Skin of body (tissue), 1 donor: ENCODE measurements at regions not wholly inside any gene's neighbourhood (a gene's known extent, or its start where the extent isn't known, plus 50 kb on each side); places are given as distances from the start of the nearest gene placed in this dataset.

ENCODE experiments used
- DNase-seq: peaks from one replicate; lab custom pipeline; 2025; lab: John Stamatoyannopoulos, UW

DNA sequence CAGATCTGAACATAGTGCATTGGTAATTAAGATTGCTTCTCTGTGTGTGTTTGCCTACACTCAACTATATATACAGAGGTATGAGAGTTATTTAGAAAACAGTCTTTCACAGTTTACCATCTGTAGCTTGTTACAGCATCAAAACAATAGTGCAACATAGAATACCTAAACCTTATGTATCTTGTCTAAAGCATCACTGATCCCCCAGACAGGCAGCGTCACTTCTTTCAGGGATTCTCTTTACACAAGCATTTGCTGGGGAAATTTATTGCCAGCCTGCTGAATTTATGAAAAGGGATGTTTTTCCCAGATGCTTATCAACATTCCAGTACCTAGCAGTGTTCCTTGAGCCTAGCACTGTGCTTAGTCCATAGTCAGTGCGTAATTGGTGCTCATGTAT lies 195.8 kb upstream of the COL8A1 start:
- DNase-seq = no peak

DNA sequence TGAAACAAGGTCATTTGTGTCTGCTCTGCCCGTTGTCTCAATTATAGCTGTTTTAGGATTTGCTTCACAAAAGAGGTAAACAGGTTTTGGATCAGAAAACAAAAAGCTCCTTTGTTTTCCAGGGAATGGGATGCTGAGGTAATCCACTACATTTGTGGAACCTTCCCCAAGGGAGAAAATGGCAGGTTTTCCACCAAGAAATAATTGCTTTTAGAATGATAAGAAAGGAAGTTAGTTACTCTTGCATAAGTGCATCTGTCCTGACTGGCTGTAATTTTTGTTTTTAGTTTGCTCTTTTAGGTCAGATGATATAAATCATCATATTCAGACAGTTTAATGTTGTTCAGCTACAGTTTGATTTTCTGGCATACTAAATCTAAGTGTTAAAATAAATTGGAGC lies 198.5 kb upstream of the COL8A1 start:
- DNase-seq = no peak

DNA sequence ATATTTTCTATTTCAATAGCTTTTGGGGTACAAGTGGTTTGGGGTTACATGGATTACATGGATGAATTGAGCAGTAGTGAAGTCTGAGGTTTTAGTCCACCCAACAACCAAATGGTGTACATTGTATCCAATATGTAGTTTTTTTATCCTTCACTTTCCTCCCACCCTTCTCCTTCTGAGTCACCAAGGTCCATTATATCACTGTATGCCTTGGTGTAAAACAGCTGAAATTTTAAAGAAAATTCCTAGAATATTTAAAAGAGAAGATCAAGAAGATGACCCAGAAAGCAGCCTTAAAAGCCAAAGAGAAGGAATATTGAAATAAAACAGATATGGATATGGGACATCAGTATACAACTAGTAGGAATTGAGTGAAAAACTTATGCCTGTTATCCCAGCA lies 204.2 kb upstream of the COL8A1 start:
- DNase-seq = no peak

DNA sequence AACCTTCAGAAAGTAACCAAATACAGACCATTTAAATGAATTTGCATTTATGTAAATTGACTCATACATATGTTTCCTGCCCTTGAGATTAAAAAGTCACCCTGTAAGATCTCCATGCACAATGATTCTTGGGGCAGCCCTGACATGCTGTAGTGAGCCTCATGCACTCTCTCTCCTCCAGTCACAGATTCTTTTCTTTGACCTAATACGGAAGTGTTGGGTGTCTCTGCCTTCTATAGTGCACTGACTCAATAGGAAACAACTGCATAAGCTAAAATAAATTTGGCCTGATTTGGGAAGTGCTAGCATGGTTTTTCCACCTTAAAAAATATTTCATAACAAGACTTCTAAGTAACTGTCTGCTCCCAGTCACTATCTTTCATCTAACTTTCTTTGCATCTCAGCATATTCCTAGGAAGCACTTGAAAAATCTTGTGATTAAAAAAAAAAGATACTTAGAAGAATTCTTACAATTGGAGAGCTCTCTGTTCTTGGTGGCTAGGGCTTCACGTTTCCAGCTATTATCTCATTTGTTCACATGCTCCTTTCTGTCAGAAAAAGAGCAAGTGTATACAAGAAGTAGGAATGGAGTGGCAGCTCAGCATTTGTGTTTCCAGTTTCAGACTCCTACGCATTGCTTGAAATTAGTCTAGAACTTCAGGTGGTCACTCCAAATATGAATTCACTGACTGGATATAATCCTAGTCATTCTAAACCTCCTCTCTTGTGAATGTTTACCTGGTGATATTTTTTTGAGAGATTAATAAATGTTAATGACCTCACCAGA lies 207.9 kb upstream of the COL8A1 start:
- no peak for DNase-seq

DNA sequence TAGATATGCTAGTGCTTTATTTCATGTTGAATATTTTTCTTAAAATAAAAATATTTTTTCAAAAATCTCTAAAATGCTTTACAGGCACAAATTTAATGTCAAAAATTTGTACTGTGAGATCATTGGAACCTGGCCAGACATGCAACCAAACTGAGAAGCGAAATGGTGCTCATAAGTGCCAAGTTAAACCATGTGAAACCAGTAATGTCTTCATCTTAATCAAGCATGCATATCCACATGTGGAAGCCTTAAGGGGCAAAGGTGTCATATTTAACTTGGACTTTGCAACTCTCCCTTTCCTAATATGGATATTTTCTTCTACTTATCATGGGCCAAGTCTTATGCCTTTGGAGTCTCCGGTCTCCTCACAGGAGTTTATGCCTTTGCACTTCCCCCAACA lies 208.9 kb upstream of the COL8A1 start:
- no peak for DNase-seq

DNA sequence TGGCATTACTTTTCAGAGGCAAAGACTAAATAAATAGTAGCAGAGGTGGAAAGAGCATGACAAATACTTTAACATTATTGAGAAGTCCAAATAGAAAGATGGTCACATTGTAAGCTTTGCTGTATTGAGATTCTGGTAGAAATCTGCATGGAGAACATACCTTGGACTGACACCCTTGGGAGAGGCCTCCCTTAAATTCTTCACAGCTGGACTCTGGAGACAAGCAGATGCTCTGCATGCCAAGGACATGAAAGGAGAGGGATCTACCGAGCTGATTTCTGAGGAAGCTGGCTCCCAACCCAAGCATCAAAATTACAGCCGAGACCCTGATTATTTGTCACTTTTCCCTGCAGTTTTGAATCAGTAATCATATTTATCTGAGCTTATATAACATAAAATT lies 212.5 kb upstream of the COL8A1 start:
- no peak for DNase-seq

DNA sequence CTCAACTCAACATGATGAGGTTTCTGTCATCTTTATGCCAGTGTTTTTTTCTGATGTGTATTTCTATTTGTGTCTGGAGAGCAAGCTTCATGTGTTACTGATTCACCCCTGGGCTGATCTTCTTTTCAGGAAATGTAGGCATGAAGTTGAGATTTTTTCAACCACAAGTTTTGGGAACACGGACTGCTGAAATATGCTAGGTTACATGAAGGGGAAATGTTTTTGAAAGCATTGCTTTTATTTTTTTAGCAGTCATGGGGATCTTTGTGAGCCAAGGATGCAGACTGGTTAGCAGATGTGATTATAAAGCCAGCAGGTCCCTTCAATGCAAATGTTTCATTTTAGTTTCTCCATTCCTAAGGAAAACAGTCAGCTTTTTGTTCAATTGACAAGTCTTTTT lies 219.3 kb upstream of the COL8A1 start:
- peak; percentile 49 for DNase-seq

DNA sequence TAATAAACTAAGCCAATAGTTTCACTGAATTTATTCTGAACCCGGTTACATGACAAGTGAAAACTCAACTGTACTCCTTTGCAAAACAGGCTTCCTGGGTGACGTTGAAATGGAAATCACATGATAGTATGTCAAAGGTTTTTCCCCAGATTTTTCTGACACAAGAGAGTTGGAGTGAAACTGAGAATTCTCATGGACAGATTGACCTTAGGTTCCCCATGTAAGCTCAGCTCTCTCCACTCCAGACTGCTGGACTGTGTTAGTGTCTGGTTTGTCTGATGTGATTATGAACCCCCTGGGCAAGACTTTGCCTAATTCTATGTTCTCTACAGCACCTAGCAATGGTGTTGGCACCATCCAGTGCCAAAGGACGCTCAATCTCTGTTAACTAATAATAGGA lies 219.7 kb upstream of the COL8A1 start:
- DNase-seq = no peak

DNA sequence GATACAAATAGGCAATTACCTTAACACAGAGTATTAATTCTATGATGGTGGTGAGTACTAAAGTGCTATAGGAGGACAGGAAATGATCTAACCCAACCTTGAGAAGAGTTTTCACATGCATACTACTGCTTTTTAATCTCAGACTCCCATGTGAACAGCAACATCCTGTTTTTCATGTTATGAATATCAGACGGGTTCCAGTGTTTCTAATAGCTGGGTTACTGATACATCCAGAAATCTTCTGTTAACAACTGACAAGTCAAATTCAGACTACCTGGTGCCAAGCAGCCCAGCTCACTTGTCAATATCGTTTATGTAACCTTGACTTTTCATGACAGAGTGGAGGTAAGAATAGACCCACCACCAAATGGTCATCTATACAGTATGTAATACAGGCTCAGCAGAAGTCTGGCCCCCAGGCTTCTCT lies 220.2 kb upstream of the COL8A1 start:
- DNase-seq = no peak

DNA sequence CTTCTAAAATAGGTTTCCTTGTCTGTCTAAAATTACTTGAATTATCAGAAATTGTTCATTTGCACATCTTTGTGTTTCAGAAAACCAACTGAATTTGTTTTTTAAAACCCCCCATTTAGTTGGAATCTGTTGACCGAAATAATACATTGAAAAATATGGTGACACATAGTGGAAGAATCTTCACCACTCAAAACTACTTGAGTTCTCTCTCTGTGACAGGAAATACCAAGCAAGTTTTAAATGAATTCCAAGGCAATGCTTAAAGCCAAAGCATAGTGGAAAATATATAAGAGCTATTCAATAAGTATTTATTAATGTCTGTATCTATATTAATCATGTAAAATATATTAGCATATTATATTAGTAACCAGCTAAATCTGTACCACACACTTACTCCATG lies 224.9 kb upstream of the COL8A1 start:
- no peak for DNase-seq

DNA sequence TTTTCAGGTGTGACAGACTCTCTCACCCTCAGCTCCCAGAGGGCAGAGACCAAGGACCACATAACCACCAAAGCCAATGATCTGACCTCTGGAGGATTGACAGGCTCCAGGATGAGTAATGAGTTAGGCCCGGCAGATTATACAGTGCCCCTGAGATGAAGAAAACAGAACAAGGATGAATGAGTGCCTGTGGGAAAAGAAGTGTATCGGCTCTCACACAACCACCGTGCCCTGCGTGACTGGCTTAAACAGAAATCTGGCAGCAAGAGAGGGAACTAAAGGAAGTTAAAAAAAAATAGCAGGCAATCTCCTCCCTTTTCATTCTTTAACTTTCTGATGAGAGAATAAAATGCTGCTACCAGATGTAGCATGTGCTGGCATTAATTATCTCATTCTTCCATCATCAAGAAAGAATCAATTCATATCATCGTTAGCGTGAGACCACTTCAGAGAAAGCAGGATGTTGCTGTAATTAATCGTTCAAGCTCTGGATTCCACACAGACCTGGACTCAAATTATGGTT lies 227.5 kb upstream of the COL8A1 start:
- peak; percentile 80 for DNase-seq

DNA sequence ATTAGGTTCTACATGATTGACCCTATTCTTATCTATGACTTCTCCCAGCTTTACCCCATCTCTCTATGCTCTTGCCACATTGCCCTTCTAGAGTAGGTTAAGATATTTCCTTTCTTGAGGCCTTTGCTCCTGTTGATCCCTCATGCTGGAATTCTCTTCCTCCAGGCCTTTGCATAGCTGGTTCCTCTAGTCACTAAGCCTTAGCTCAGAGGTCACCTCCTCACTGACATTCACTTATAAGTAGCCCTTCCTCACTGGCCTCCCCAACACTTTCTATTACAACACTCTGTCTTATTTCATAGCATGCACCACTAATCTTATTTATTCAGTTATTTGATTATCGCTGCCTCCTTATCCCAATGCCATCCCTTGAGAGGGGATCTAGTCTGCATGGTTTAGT lies 228.4 kb upstream of the COL8A1 start:
- no peak for DNase-seq

DNA sequence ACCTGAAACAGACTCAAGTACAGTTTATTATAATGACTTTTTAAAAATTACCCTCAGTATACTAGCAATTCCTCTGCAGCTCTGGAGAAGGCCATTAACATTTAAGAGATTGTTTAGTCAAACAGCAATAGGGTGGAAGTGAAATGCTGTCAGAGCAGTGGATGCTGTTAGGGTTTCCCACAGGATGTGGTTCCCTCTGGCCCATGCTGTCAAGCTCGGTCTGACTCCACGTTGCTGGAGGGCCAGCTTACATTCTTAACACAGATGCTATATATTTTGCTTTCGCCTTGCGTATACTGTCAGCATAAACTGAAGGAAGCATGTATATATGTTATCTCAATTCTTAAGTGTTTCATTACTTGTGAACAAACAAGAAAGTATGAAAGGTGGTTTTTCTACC lies 231.1 kb upstream of the COL8A1 start:
- DNase-seq = no peak

DNA sequence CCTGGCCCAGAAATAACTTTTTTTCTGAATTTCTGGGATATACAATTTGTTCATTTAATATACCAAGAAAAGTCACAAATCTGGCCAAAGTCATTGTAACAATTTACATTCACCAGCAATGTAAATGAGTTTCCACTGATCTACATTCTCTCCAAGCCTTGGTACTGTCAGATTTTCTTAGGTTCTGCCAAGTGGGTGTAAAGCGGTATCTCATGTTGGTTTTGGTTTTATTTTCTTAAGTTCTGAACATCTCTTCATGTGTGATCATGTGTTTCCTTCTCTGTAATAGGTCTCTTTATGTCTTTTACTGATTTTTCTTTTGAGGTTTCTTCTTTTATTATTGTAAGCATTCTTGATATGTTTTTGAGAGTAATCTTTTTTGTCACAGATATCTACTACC lies 235.6 kb upstream of the COL8A1 start:
- no peak for DNase-seq

DNA sequence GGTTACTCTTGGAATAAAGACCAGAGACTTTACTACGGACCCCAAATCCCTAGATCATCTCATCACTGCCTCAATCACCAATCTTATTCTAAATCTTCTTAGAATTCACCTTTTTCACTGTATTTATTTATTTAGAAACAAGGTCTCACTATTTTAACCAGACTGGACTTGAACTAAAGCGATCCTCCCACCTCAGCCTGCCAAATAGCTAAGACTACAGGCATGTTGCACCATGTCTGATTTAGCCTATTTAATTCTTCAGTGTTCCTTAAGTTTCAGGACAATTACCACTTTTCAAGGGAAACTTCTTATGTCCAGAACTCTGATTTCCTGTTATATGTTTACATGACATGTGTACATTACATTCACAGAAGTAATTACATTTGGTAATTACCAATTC lies 238.0 kb upstream of the COL8A1 start:
- no peak for DNase-seq

DNA sequence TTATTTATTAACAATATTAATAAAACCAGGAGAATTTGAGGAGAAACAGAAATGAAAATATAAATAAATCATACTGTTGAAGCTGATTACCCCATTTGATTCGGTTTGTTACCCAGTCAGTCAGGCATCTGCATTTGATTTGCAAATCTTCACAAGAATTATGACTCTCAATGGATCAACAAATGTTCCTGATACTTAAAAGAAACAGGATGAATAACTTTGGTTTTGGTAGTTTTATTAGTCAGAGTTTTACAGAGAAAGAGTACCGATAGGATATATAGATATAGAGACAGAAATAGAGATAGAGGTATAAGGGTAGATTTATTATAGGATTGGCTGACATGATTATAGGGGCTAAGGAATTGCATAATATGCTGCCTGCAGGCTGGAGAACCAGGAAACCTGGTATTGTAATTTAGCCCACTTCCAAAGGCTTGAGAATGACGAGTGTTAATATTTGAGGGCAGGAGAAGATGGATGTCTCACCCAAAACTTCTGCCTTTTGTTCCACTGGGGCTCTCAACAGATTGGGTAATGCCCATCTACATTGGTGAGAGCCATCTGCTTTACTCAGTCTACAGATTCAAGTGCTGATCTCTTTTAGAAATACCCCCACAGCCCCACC lies 241.6 kb upstream of the COL8A1 start:
- no peak for DNase-seq

DNA sequence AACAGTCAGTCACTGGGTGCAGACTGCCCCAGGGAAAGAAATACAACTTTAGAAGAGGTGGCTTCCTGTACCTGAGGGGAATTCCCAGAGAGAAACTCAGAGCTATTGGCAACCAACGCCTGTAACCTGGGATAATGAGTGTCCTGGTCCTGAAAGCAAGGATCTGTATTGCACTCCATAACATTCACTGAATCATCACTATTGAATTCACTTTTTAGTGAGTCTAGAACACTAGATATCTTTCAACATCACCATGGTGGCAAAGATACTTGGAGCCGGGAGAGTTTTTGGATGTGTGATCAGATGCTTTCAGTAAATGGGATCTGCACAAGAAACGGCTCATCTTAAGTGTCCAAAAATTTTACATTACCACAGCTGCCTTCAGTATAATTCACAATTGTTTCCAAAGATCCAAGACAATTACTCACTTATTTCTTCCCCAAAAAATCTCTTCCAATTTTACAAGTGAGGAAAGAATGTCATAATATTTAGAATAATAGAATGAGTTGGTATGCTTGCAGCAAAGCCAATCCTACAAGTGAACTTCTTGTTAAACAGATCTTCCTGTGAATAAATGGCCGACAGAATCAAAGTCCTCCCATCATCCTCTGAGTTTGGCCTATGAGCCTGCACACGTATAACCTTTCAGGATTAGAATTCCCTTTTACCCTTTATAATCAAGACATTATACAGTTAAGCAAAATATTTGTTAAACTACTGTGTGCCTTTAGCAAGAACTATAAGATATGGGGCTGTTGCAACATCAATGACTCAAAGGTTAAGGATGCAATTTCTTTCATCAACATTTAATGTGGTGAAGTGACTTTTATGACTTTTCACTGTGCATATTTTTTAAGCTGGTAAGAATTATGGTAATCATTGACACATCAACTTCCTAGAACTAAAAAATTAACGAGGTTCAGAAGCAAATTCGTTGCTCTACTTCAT lies 243.3 kb upstream of the COL8A1 start:
- DNase-seq = peak; percentile 12

DNA sequence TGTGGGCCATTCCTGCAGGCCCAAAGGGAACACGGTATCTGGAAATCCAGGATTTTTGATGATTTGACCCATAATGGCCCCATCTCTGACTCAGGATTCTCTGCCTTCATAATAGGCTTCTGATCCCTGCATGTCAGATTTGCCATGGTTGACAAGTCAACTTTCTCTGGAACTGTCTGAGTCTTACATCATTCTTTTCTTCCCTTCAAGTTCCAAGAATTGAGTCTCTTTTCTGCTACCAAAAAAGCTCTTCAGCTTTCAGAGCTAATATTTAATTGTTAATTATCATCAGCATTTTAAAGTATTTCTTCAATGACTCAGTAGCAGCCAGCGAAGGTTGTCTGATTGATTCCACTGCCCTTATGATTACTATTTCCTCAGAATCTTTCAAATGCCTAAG lies 244.4 kb upstream of the COL8A1 start:
- DNase-seq = no peak

DNA sequence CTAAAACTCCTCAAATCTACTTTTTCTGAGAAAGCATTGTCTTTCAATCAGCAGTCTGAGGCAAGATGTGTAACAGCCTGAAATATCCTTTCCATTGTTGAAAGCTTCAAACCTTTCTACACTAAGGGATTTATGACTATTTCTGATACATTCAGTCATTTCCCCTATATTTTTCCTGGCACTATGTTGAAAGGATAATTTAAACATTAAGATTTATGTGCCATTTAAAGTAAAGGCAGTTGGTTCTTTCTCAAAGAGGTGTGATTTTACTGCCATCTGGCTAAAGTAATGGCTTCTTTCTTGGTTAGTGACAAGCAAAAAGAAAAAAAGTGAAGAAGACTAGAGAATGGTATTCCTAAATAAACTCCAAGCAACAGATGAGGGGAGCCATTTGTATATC lies 249.6 kb upstream of the COL8A1 start:
- DNase-seq = peak; percentile 77

DNA sequence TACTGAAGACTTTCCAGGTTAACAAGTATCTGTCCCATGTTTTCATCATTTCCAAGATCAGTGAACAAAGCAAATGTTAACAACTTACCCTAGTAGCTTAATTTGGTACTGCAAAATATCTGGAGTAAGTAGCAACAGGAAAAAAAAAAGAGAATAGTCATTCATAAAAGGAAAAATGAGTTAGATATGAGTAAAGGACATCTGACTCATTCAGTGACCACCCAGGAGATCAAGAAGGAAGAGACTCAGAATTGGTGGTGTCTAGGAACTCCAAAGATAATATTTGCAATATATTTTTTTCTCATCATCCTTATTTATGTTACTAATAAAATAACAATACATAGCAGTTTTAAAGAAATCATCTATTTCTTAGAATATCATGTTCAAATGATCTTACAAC lies 253.8 kb upstream of the COL8A1 start:
- DNase-seq = no peak

DNA sequence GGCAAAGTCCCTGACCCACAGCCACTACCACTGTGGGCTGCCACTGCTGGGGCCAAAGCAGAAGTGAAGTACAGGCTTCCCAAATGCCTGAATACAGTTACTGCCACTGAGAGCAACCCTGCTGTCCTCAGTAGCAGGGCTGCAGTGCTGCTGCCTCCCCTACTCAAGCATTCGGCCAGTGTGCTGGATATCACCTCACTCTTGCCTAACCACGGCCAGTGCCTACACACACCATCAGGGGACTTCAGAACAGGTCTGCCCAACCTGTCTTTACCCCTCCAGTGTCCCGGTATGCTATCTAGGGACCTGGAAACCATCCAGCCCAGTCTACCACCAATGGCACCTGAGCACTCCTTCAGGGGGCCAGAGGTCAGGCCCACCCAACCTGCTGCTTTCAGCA lies 261.5 kb upstream of the COL8A1 start:
- DNase-seq = no peak

DNA sequence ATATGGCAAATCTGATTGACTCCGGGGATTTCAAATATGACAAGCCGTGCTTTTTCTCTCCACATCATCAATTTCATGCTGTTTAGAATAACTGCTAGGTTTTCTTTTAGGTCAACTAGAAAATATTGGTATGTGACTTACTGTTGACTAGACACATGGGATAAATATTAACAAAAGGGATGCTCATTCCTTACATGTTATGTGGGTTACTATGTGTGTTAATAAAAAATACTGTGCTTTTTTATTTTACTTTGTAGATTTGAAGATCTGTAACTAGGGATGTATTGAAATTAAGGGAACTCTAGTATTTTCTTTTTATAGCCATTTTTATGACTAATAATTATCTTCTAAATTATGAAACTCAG lies 264.6 kb upstream of the COL8A1 start:
- DNase-seq = no peak
